ENCODE measurements at regions not wholly inside any gene's neighbourhood (a gene's known extent, or its start where the extent isn't known, plus 50 kb on each side); places are given as distances from the start of the nearest gene placed in this dataset.

GRCh38 chr10:62912086-62912485 is 95.9 kb upstream of the EGR2 start:
- in situ Hi-C loops (cut with MboI; ENCODE audit: low sequenced_read_pairs, unreplicated experiment), result no loop called here
- no peak for TF ChIP-seq CTCF (IDR thresholded peaks at IDR 0.05; ENCODE audit: borderline replicate concordance, control extremely low read depth, extremely low read depth, insufficient read depth, missing control alignments)
- DNase-seq (ENCODE audit: low spot score), result no peak

- DNase-seq (ENCODE audit: low spot score), result no peak
- no peak for TF ChIP-seq CTCF (IDR thresholded peaks at IDR 0.05; ENCODE audit: borderline replicate concordance, control extremely low read depth, extremely low read depth, insufficient read depth, missing control alignments)
- in situ Hi-C loops (cut with MboI; ENCODE audit: low sequenced_read_pairs, unreplicated experiment), result no loop called here
Observed at GRCh38 chr10:62911210-62911963, 95.2 kb upstream of the EGR2 start.

GRCh38 chr10:62907470-62908212 is 91.5 kb upstream of the EGR2 start:
- in situ Hi-C loops (cut with MboI; ENCODE audit: low sequenced_read_pairs, unreplicated experiment), result no loop called here
- no peak for TF ChIP-seq CTCF (IDR thresholded peaks at IDR 0.05; ENCODE audit: borderline replicate concordance, control extremely low read depth, extremely low read depth, insufficient read depth, missing control alignments)

GRCh38 chr10:62904281-62904875 is 88.2 kb upstream of the EGR2 start:
- no peak for TF ChIP-seq CTCF (IDR thresholded peaks at IDR 0.05; ENCODE audit: borderline replicate concordance, control extremely low read depth, extremely low read depth, insufficient read depth, missing control alignments)
- in situ Hi-C loops (cut with MboI; ENCODE audit: low sequenced_read_pairs, unreplicated experiment), result no loop called here
- DNase-seq (ENCODE audit: low spot score), result no peak

More at GRCh38 chr10:62907470-62908212, 91.5 kb upstream of the EGR2 start:
- no peak for DNase-seq (ENCODE audit: low spot score)

- no peak for TF ChIP-seq CTCF (IDR thresholded peaks at IDR 0.05; ENCODE audit: borderline replicate concordance, control extremely low read depth, extremely low read depth, insufficient read depth, missing control alignments)
- in situ Hi-C loops (cut with MboI; ENCODE audit: low sequenced_read_pairs, unreplicated experiment), result no loop called here
- no peak for DNase-seq (ENCODE audit: low spot score)
Observed at GRCh38 chr10:62903828-62904227, 87.7 kb upstream of the EGR2 start.

- in situ Hi-C loops (cut with MboI; ENCODE audit: low sequenced_read_pairs, unreplicated experiment), result no loop called here
- no peak for TF ChIP-seq CTCF (IDR thresholded peaks at IDR 0.05; ENCODE audit: borderline replicate concordance, control extremely low read depth, extremely low read depth, insufficient read depth, missing control alignments)
- no peak for DNase-seq (ENCODE audit: low spot score)
Observed at GRCh38 chr10:62900829-62901571, 84.8 kb upstream of the EGR2 start.

Measured in GM13976 (cell line).